ENCODE measurements at regions not wholly inside any gene's neighbourhood (a gene's known extent, or its start where the extent isn't known, plus 50 kb on each side); places are given as distances from the start of the nearest gene placed in this dataset.

GRCh38 chrX:45775468-45775867 is 574.8 kb upstream of the DIPK2B start:
- TF ChIP-seq POLR2A (IDR thresholded peaks at IDR 0.05; ENCODE audit: low read length), result no peak
- TF ChIP-seq, protein P1, sequence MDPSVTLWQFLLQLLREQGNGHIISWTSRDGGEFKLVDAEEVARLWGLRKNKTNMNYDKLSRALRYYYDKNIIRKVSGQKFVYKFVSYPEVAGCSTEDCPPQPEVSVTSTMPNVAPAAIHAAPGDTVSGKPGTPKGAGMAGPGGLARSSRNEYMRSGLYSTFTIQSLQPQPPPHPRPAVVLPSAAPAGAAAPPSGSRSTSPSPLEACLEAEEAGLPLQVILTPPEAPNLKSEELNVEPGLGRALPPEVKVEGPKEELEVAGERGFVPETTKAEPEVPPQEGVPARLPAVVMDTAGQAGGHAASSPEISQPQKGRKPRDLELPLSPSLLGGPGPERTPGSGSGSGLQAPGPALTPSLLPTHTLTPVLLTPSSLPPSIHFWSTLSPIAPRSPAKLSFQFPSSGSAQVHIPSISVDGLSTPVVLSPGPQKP (IDR thresholded peaks at IDR 0.05; ENCODE audit: low read depth, low read length), result no peak
- TF ChIP-seq RCOR1 (IDR thresholded peaks at IDR 0.05; ENCODE audit: low read depth, low read length), result no peak
- TF ChIP-seq ZSCAN20 (CRISPR knock-in tag; IDR thresholded peaks at IDR 0.05), result no peak
- no peak for TF ChIP-seq BHLHE40 (IDR thresholded peaks at IDR 0.05; ENCODE audit: low read depth, low read length)
- TF ChIP-seq EP300 (IDR thresholded peaks at IDR 0.05), result no peak
- TF ChIP-seq CTCF (IDR thresholded peaks at IDR 0.05), result no peak
